NB4 (cell line): ENCODE measurements at regions not wholly inside any gene's neighbourhood (a gene's known extent, or its start where the extent isn't known, plus 50 kb on each side); places are given as distances from the start of the nearest gene placed in this dataset.

Source experiments
- MAX ChIP-seq: IDR thresholded peaks from 2 replicates; pipeline ENCODE4 v1.6.1; 2011; ENCODE audit warnings: low read depth, low read length
- MYC ChIP-seq: IDR thresholded peaks from 2 replicates; pipeline ENCODE4 v1.6.1; 2011; ENCODE audit warnings: low read depth, low read length
- POLR2A ChIP-seq: IDR thresholded peaks from 2 replicates; pipeline ENCODE4 v1.6.1; 2011; ENCODE audit warnings: mild to moderate bottlenecking; ENCODE audit not compliant: insufficient read length; ENCODE audit errors: extremely low read depth
- TF ChIP-seq, protein P1 (sequence below): IDR thresholded peaks from one replicate; pipeline ENCODE4 v1.5.1; 2012; ENCODE audit warnings: low read depth, low read length

DNA sequence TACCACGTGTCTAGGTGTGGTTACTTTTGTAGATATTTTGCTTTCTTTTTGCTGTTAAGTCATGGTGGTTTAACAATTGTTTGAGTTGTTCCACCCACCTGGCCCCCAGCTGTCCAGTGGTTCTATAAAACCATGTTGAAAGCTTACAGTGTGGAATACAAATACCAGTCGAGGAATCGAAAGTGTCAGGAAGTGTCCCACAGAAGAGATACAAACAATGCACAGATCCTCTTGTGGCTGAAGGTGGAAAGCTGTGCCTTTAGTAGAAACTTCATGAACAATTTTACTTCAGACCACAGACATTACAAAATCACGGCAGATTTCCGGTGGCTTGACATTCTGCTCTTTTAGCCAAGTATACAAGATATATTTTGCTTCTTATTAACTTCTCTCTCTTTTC lies 782.4 kb upstream of the SOX9 start:
- TF ChIP-seq POLR2A (no peak), MYC (no peak), MAX (no peak)
- TF ChIP-seq, protein P1, sequence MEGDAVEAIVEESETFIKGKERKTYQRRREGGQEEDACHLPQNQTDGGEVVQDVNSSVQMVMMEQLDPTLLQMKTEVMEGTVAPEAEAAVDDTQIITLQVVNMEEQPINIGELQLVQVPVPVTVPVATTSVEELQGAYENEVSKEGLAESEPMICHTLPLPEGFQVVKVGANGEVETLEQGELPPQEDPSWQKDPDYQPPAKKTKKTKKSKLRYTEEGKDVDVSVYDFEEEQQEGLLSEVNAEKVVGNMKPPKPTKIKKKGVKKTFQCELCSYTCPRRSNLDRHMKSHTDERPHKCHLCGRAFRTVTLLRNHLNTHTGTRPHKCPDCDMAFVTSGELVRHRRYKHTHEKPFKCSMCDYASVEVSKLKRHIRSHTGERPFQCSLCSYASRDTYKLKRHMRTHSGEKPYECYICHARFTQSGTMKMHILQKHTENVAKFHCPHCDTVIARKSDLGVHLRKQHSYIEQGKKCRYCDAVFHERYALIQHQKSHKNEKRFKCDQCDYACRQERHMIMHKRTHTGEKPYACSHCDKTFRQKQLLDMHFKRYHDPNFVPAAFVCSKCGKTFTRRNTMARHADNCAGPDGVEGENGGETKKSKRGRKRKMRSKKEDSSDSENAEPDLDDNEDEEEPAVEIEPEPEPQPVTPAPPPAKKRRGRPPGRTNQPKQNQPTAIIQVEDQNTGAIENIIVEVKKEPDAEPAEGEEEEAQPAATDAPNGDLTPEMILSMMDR: no peak
